Spleen (tissue), 11 donors: ENCODE measurements at regions not wholly inside any gene's neighbourhood (a gene's known extent, or its start where the extent isn't known, plus 50 kb on each side); places are given as distances from the start of the nearest gene placed in this dataset.

Experiments used
- DNase-seq: peaks from one replicate; pipeline ENCODE4 v3.0.0-alpha.2; 2020
- H3K27ac ChIP-seq, 8 donors: fragments of 200-600 bp; sonication (generic) in 7 of 8; 1 replicate in 4 of 8; 2 replicates in 4 of 8; pipeline versions ENCODE4 v1.5.0 to v1.8.0; 2016 to 2021; ENCODE audit warnings: inconsistent platforms in 4 of 8, mild to moderate bottlenecking in 4 of 8, moderate library complexity in 1 of 8
- H3K27me3 ChIP-seq, 7 donors: fragments of 200-600 bp; sonication (generic) in 6 of 7; replicated peaks in 1 of 7; 1 replicate in 4 of 7; 2 replicates in 3 of 7; pipeline versions ENCODE4 v1.5.0 to v1.8.0; 2016 to 2021; ENCODE audit warnings: inconsistent platforms in 3 of 7, mild to moderate bottlenecking in 1 of 7
- H3K36me3 ChIP-seq, 6 donors: fragments of 200-600 bp; sonication (generic) in 5 of 6; 1 replicate in 4 of 6; 2 replicates in 2 of 6; pipeline versions ENCODE4 v1.5.0 to v1.8.0; 2016 to 2021; ENCODE audit warnings: inconsistent platforms in 2 of 6
- H3K4me1 ChIP-seq, 6 donors: fragments of 200-600 bp; sonication (generic) in 5 of 6; 1 replicate in 3 of 6; 2 replicates in 3 of 6; pipeline versions ENCODE4 v1.5.0 to v1.8.0; 2016 to 2021; ENCODE audit warnings: inconsistent platforms in 3 of 6
- H3K4me3 ChIP-seq, 8 donors: fragments of 200-600 bp; sonication (generic) in 7 of 8; 1 replicate in 4 of 8; 2 replicates in 4 of 8; pipeline versions ENCODE4 v1.5.0 to v1.8.0; 2016 to 2021; ENCODE audit warnings: inconsistent platforms in 4 of 8, mild to moderate bottlenecking in 4 of 8, moderate library complexity in 2 of 8
- H3K9me3 ChIP-seq, 8 donors: fragments of 200-600 bp; sonication (generic) in 7 of 8; 1 replicate in 4 of 8; 2 replicates in 4 of 8; pipeline versions ENCODE4 v1.5.0 to v1.8.0; 2016 to 2021; ENCODE audit warnings: inconsistent platforms in 4 of 8
- CTCF ChIP-seq, 11 experiments: fragments of 200-600 bp in 7 of 11; fragments of 450-650 bp in 4 of 11; sonication (generic) in 4 of 11; IDR thresholded peaks in 8 of 11; conservative IDR thresholded peaks in 3 of 11; 1 replicate in 7 of 11; 2 replicates in 4 of 11; pipeline versions ENCODE4 v1.4.0 to v1.8.0; 2016 to 2021; ENCODE audit warnings: antibody characterized with exemption in 11 of 11, inconsistent platforms in 4 of 11, mild to moderate bottlenecking in 1 of 11
- POLR2A ChIP-seq, 3 donors: fragments of 450-650 bp; IDR thresholded peaks; one replicate each; pipeline ENCODE4 v1.5.1; 2017; ENCODE audit warnings: antibody characterized with exemption in 3 of 3, mild to moderate bottlenecking in 1 of 3
- POLR2AphosphoS5 ChIP-seq, 3 donors: sonication (generic); formaldehyde crosslinking; IDR thresholded peaks; one replicate each; pipeline ENCODE4 v1.5.1; 2017; ENCODE audit warnings: antibody characterized with exemption in 3 of 3
- WGBS, 5 donors: extraction: QIAGEN DNeasy Blood & Tissue Kit in 3 of 5; methylation state at CpG; one replicate each; pipeline versions ENCODE4 v1.1.5 to v1.1.7; 2013 to 2018; 5-methylcytosine and 5-hydroxymethylcytosine counted together
- intact Hi-C: fragments of 100-400 bp; cut with DNase I; formaldehyde crosslinking; loops from one replicate; pipeline ENCODE4 v1.15.0; 2023; ENCODE audit warnings: low total_unique reads
- donor health status: healthy with polysubstance abuse.
- donor health status: DM: no; HTN: no; CAD: no; lungs with moderate emphysema.
- donor health status: DM: no; HTN: no; CAD: no.
- donor health status: Bipolar disorder and iron deficiency.
- donor health status: healthy.
- donor health status: DM: no; HTN: no; CAD: no.
- donor health status: DM: yes; HTN: yes; CAD: no.

- Histone ChIP-seq H3K9me3 (no peaks in the 10 kb centered on the region), H3K4me1 (no peaks in the 10 kb centered on the region), H3K27ac (no peak overlapping the region), H3K4me3 (no peak overlapping the region), H3K27me3 (no peaks in the 10 kb centered on the region), H3K36me3 (no peaks in the 10 kb centered on the region)
- 73 to 88% (median 77%) methylated on average over 4 of the region's 4 CpGs for WGBS, 5 donors
- no peak for TF ChIP-seq POLR2AphosphoS5 (IDR thresholded peaks at IDR 0.05)
- DNase-seq: no peak
- intact Hi-C loops: no loop called here
Measured at GRCh38 chr7:115153769-115154477, 232.0 kb downstream of the MDFIC start.

GRCh38 chr7:115153176-115153575, 231.3 kb downstream of the MDFIC start:
- no peaks in the 10 kb centered on the region for H3K36me3 ChIP-seq
- H3K4me1 ChIP-seq: no peaks in the 10 kb centered on the region
- no peaks in the 10 kb centered on the region for H3K9me3 ChIP-seq
- no peak overlapping the region for H3K4me3 ChIP-seq
- H3K27me3 ChIP-seq: no peaks in the 10 kb centered on the region
- DNase-seq: no peak
- 88 to 94% (median 91%) methylated on average over 3 of the region's 3 CpGs for WGBS, 5 donors
- TF ChIP-seq POLR2A (IDR thresholded peaks at IDR 0.05) (no peak), CTCF (IDR thresholded peaks at IDR 0.05 in 8 of 11, conservative IDR thresholded peaks at IDR 0.05 in 3 of 11) (no peak), POLR2AphosphoS5 (IDR thresholded peaks at IDR 0.05) (no peak)
- no peak overlapping the region for H3K27ac ChIP-seq
- intact Hi-C loops: no loop called here

GRCh38 chr7:115146148-115146547, 224.3 kb downstream of the MDFIC start:
- intact Hi-C loops: no loop called here
- 62 to 81% (median 73%) methylated on average over 3 of the region's 3 CpGs for WGBS, 5 donors
- H3K27me3 ChIP-seq: no peaks in the 10 kb centered on the region
- H3K4me1 ChIP-seq: peaks cover 0 to 8% (median 0%) of the 10 kb centered on the region in 6 donors
- no peaks in the 10 kb centered on the region for H3K9me3 ChIP-seq
- H3K36me3 ChIP-seq: no peaks in the 10 kb centered on the region
- H3K4me3 ChIP-seq: no peak overlapping the region
- TF ChIP-seq POLR2A (IDR thresholded peaks at IDR 0.05) (no peak), CTCF (IDR thresholded peaks at IDR 0.05 in 8 of 11, conservative IDR thresholded peaks at IDR 0.05 in 3 of 11) (no peak), POLR2AphosphoS5 (IDR thresholded peaks at IDR 0.05) (no peak)
- H3K27ac ChIP-seq: no peak overlapping the region
- no peak for DNase-seq

- no peaks in the 10 kb centered on the region for H3K9me3 ChIP-seq
- no peaks in the 10 kb centered on the region for H3K27me3 ChIP-seq
- no peak for DNase-seq
- H3K4me3 ChIP-seq: no peak overlapping the region
- no peak overlapping the region for H3K27ac ChIP-seq
- peaks cover 0 to 8% (median 0%) of the 10 kb centered on the region in 6 donors for H3K4me1 ChIP-seq
- intact Hi-C loops: no loop called here
- TF ChIP-seq CTCF (IDR thresholded peaks at IDR 0.05 in 8 of 11, conservative IDR thresholded peaks at IDR 0.05 in 3 of 11) (no peak), POLR2AphosphoS5 (IDR thresholded peaks at IDR 0.05) (no peak), POLR2A (IDR thresholded peaks at IDR 0.05) (no peak)
- no peaks in the 10 kb centered on the region for H3K36me3 ChIP-seq
- WGBS, 5 donors: 28 to 60% (median 43%) methylated on average over 2 of the region's 2 CpGs
Measured at GRCh38 chr7:115145512-115145911, 223.6 kb downstream of the MDFIC start.
